Gastroesophageal sphincter (tissue), 4 donors: ENCODE measurements at regions not wholly inside any gene's neighbourhood (a gene's known extent, or its start where the extent isn't known, plus 50 kb on each side); places are given as distances from the start of the nearest gene placed in this dataset.

Source experiments
- ATAC-seq: fragments of 150-250 bp; one replicate; pipeline ENCODE4 v1.9.1; 2016; ENCODE audit warnings: mild to moderate bottlenecking, moderate library complexity
- H3K27ac ChIP-seq, 4 donors: fragments of 200-600 bp; sonication (generic) in 3 of 4; 1 replicate in 3 of 4; 2 replicates in 1 of 4; pipeline ENCODE4 v1.5.1; 2016 to 2019
- H3K27me3 ChIP-seq: fragments of 200-600 bp; sonication (generic); one replicate; pipeline ENCODE4 v1.5.1; 2019
- H3K36me3 ChIP-seq, 2 donors: fragments of 200-600 bp; sonication (generic); one replicate each; pipeline ENCODE4 v1.5.1; 2019; ENCODE audit warnings: control low read depth in 1 of 2
- H3K4me1 ChIP-seq, 3 donors: fragments of 200-600 bp; sonication (generic); 1 replicate in 2 of 3; 2 replicates in 1 of 3; pipeline ENCODE4 v1.5.1; 2016 to 2019; ENCODE audit warnings: control low read depth in 2 of 3
- H3K4me3 ChIP-seq, 2 donors: fragments of 200-600 bp; sonication (generic); one replicate each; pipeline ENCODE4 v1.5.1; 2019; ENCODE audit warnings: mild to moderate bottlenecking in 1 of 2, moderate library complexity in 1 of 2
- H3K9me3 ChIP-seq, 3 donors: fragments of 200-600 bp; sonication (generic); one replicate each; pipeline ENCODE4 v1.5.1; 2017 to 2019; ENCODE audit warnings: control low read depth in 2 of 3
- EP300 ChIP-seq: sonication (generic); formaldehyde crosslinking; IDR thresholded peaks from one replicate; pipeline ENCODE4 v1.6.1; 2017; ENCODE audit warnings: antibody characterized with exemption, mild to moderate bottlenecking
- POLR2A ChIP-seq, 2 donors: fragments of 450-650 bp; IDR thresholded peaks; one replicate each; pipeline ENCODE4 v1.6.1; 2017; ENCODE audit warnings: antibody characterized with exemption in 2 of 2, mild to moderate bottlenecking in 2 of 2, moderate library complexity in 1 of 2
- POLR2AphosphoS5 ChIP-seq: sonication (generic); formaldehyde crosslinking; IDR thresholded peaks from one replicate; pipeline ENCODE4 v1.6.1; 2017; ENCODE audit warnings: antibody characterized with exemption
- WGBS, 2 donors: methylation state at CpG; one replicate each; pipeline ENCODE4 v1.1.5; 2018; ENCODE audit warnings: low coverage in 1 of 2; 5-methylcytosine and 5-hydroxymethylcytosine counted together
- TF ChIP-seq, protein P1 (sequence below), 4 experiments: fragments of 200-600 bp in 2 of 4; fragments of 450-650 bp in 2 of 4; sonication (generic) in 1 of 4; IDR thresholded peaks; one replicate each; pipeline ENCODE4 v1.5.1; 2017 to 2019; ENCODE audit warnings: antibody characterized with exemption in 4 of 4, mild to moderate bottlenecking in 2 of 4, moderate library complexity in 2 of 4

DNA sequence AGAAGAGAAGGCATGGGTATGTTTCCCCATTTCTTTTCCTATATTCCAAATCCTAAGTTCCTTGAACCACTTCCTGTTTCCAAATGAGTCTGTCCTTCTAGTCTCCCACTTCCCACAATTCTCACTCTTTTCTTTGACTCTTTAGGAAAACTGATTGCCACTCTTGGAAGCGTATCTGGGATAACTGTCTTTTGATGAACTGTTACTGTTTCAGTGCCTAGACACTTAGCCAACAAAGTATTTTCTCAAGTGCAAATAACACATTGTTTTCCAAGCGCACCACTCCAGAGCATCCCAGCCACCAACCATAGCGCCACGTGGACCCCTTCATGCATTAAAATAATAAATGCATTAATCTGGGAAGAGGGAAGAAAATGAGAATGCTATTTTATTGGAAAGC is 342.8 kb downstream of the MTX2 start:
- WGBS, 2 donors: 68 to 86% methylated on average over 4 of the region's 4 CpGs
- ATAC-seq: no peak
- Histone ChIP-seq H3K4me3 (no peak overlapping the region), H3K27me3 (peaks cover 11% of the 10 kb centered on the region), H3K27ac (no peak overlapping the region), H3K4me1 (no peaks in the 10 kb centered on the region), H3K9me3 (no peaks in the 10 kb centered on the region), H3K36me3 (no peaks in the 10 kb centered on the region)
- TF ChIP-seq POLR2A (IDR thresholded peaks at IDR 0.05) (no peak), POLR2AphosphoS5 (no peak), EP300 (no peak)
- TF ChIP-seq, protein P1, sequence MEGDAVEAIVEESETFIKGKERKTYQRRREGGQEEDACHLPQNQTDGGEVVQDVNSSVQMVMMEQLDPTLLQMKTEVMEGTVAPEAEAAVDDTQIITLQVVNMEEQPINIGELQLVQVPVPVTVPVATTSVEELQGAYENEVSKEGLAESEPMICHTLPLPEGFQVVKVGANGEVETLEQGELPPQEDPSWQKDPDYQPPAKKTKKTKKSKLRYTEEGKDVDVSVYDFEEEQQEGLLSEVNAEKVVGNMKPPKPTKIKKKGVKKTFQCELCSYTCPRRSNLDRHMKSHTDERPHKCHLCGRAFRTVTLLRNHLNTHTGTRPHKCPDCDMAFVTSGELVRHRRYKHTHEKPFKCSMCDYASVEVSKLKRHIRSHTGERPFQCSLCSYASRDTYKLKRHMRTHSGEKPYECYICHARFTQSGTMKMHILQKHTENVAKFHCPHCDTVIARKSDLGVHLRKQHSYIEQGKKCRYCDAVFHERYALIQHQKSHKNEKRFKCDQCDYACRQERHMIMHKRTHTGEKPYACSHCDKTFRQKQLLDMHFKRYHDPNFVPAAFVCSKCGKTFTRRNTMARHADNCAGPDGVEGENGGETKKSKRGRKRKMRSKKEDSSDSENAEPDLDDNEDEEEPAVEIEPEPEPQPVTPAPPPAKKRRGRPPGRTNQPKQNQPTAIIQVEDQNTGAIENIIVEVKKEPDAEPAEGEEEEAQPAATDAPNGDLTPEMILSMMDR (IDR thresholded peaks at IDR 0.05): no peak

DNA sequence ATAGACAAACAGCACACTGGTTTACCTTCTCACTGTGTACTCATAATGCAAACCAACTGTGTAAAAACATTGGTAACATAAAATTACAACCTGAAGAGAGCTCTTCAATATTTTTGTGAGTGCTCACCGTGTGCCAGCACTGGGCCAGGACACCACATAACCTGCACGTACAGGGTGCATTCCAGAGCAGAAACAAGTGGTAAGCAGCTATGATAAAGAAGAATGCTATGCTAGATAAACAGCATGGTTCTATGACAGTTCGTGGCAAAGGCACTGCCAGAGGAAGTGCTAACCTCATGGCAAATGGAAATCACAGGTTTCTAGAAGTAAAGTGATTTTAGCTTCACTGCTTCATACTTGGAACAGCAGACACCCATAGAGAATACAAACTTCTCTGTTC is 343.5 kb downstream of the MTX2 start:
- peaks cover 17% of the 10 kb centered on the region for H3K27me3 ChIP-seq
- TF ChIP-seq POLR2AphosphoS5: no peak
- TF ChIP-seq, protein P1 (IDR thresholded peaks at IDR 0.05): no peak
- TF ChIP-seq POLR2A (IDR thresholded peaks at IDR 0.05): no peak
- no peak for TF ChIP-seq EP300
- 37 to 42% methylated on average over 3 of the region's 3 CpGs for WGBS, 2 donors
- ATAC-seq: no peak
- no peak overlapping the region for H3K27ac ChIP-seq
- H3K4me1 ChIP-seq: no peaks in the 10 kb centered on the region
- no peak overlapping the region for H3K4me3 ChIP-seq
- no peaks in the 10 kb centered on the region for H3K36me3 ChIP-seq
- no peaks in the 10 kb centered on the region for H3K9me3 ChIP-seq

DNA sequence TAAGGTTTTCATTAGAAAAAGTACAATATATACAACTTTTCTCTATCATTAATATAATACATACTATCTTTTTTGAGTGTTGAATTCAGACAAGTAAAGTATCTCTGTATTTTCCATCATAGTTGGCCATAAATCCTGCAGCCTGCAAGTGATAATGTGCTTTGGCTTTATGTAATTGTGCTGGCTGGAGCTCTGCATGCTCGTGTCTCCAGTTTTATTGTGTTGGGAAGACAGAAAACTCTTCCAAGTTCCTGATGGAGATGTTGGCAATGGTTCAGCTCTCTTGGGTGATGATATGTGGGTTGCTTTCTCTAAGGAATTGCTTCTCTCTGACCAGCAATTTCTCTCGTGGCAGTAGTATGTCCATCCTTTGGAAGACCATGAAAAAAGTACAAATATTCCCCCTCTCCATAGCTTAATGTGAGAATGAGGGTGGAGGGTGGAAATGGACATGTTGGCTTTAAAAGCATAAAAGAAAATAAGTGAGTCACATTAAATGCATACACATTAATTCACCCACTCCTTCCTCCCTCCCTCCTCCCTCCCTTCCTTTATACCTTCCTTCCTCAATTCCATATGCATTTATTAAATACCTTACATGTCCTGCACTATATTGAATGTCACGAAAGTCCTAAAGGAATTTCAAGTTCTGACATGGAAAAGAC is 344.2 kb downstream of the MTX2 start:
- Histone ChIP-seq H3K36me3 (no peaks in the 10 kb centered on the region), H3K27me3 (peaks cover 23% of the 10 kb centered on the region), H3K4me3 (no peak overlapping the region), H3K27ac (no peak overlapping the region), H3K9me3 (no peaks in the 10 kb centered on the region), H3K4me1 (no peaks in the 10 kb centered on the region)
- WGBS, 2 donors: 23 to 29% methylated on average over 3 of the region's 3 CpGs
- no peak for ATAC-seq
- TF ChIP-seq POLR2A (IDR thresholded peaks at IDR 0.05): no peak
- no peak for TF ChIP-seq EP300
- no peak for TF ChIP-seq POLR2AphosphoS5
- TF ChIP-seq, protein P1 (IDR thresholded peaks at IDR 0.05): no peak

DNA sequence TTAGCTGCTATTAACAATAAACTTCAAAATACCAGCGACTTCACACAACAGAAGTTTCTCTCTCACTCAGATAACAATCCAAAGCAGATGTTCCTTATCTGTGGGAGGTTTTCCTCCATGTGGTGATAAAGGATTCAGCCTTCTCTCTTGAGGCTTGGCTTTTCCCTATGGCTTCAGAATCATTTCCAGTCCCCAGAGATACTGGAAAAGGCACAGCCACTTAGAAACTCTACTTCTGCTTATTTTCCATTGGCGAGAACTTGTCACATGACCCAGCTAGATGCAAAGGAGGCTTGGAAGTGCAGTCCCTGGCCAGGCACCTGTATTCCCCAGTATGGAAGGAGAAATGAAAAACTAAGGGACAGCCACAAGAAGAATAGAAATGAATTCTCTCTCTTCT is 344.8 kb downstream of the MTX2 start:
- TF ChIP-seq POLR2AphosphoS5: no peak
- TF ChIP-seq EP300: no peak
- TF ChIP-seq POLR2A (IDR thresholded peaks at IDR 0.05): no peak
- TF ChIP-seq, protein P1 (IDR thresholded peaks at IDR 0.05): no peak
- Histone ChIP-seq H3K36me3 (no peaks in the 10 kb centered on the region), H3K4me3 (no peak overlapping the region), H3K4me1 (no peaks in the 10 kb centered on the region), H3K27me3 (peaks cover 27% of the 10 kb centered on the region), H3K9me3 (no peaks in the 10 kb centered on the region), H3K27ac (no peak overlapping the region)
- ATAC-seq: no peak
- 44 to 60% methylated on average over 1 of the region's 2 CpGs for WGBS, 2 donors

DNA sequence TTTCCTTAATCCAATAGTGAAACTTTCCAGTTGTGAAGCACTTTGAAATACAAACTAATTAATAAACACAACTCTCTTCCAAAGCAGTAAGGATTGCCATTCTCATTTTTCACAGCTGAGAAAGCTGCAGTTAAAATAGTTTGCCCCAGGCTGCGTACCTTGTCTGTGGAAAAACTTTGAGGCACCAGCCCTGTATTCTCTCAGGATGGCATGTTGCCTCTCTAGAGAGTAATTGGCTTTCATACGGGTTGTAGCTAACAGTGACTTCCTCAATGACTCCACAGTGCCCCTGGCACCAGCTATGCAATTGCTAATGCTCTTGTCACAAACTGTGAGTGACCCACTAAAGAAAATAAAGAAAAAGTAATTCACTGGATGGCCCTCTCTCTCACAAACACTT is 345.7 kb downstream of the MTX2 start:
- Histone ChIP-seq H3K36me3 (no peaks in the 10 kb centered on the region), H3K4me3 (no peak overlapping the region), H3K4me1 (no peaks in the 10 kb centered on the region), H3K27me3 (peaks cover 27% of the 10 kb centered on the region), H3K27ac (no peak overlapping the region), H3K9me3 (no peaks in the 10 kb centered on the region)
- WGBS, 2 donors: 13 to 25% methylated on average over 2 of the region's 2 CpGs
- TF ChIP-seq EP300 (no peak), POLR2AphosphoS5 (no peak), POLR2A (IDR thresholded peaks at IDR 0.05) (no peak)
- TF ChIP-seq, protein P1 (IDR thresholded peaks at IDR 0.05): no peak
- ATAC-seq: no peak
